ENCODE measurements at regions not wholly inside any gene's neighbourhood (a gene's known extent, or its start where the extent isn't known, plus 50 kb on each side); places are given as distances from the start of the nearest gene placed in this dataset.

DNA sequence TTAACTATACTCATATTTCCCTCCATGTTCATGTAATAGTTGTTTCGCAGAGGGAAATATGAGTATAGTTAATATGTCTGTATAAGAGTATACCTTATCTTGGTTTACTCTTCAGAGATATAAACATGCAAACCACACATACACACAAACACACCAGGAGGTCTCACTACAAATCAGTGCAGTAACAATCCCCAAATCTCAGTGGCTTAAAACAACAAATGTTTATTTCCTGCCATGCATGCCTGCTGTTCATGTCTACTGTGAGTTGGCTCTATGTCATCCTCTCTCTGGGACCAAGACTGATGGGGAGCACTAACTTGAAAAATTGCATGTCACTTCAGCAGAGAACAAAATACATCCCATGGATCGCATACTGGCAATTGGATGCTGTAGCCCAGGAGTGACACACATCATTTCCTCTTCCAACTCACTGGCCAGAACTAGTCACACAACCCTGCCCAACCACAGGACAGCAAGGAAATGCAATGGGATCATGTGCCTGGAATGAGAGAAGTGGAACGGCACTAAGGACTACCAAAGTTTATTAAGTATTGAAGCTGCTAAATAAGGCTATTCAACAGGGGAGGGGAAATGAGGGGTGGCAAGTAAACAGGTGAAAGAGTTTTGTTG, 89.0 kb upstream of the DTNBP1 start:
- no CpG with 5 or more reads among the region's 3 CpGs for WGBS, 2 donors (ENCODE audit: extremely low coverage in 2 of 2, insufficient read length in 2 of 2, insufficient replicate concordance in 1 of 2)
- H2BK15ac ChIP-seq (ENCODE audit: low read length) = no peak overlapping the region

DNA sequence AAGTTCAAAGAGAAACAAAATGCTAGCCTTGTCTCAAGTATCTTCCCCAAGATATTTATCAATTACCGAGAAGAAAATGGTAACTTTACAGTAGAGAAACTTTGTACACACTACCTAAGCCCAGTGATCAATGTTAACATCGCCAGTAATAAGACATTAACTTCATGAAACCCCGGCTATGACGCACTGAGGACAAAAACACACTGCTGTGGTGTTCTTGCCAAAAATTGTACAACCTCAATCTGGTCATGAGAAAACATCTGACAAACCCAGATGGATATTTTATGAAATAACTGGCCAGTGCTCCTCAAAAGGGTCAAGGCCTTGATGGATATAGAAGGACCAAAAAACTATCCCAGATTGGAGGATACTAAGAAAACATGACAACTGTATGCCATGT, 85.5 kb upstream of the DTNBP1 start:
- Histone ChIP-seq H4K91ac (ENCODE audit: low read depth, low read length, poor library complexity) (no peak overlapping the region), H2BK5ac (ENCODE audit: low read length) (no peak overlapping the region), H3K27ac (replicated peaks; ENCODE audit: low read length) (no peak overlapping the region), H3K79me1 (ENCODE audit: low read depth, low read length) (no peaks in the 10 kb centered on the region), H4K8ac (ENCODE audit: low read depth, low read length) (no peak overlapping the region), H3K4me3 (ENCODE audit: low read length in 2 of 2) (no peak overlapping the region), H3K9ac (ENCODE audit: low read depth, low read length, poor library complexity) (no peak overlapping the region), H3K14ac (ENCODE audit: low read length) (no peak overlapping the region), H3K4ac (ENCODE audit: low read length) (no peak overlapping the region), H3K9me3 (replicated peaks in 1 of 2; ENCODE audit: control insufficient read depth in 2 of 2, insufficient read depth in 1 of 2, low read depth in 1 of 2, low read length in 2 of 2) (no peaks in the 10 kb centered on the region), H3K27me3 (ENCODE audit: control insufficient read depth in 3 of 3, insufficient read depth in 3 of 3, low read depth in 1 of 3, low read length in 3 of 3) (peaks cover 0 to 3% (median 0%) of the 10 kb centered on the region in 3 experiments), H3K18ac (ENCODE audit: low read length) (no peak overlapping the region), H2BK15ac (ENCODE audit: low read length) (no peak overlapping the region), H3K36me3 (replicated peaks in 1 of 2; ENCODE audit: control insufficient read depth in 2 of 2, insufficient read depth in 2 of 2, low read length in 2 of 2) (no peaks in the 10 kb centered on the region), H2BK12ac (ENCODE audit: low read length) (no peak overlapping the region), H3K23ac (ENCODE audit: low read depth, low read length, poor library complexity) (no peak overlapping the region), H2BK120ac (ENCODE audit: low read depth, low read length) (no peak overlapping the region), H3K4me2 (ENCODE audit: insufficient read depth, low read length, poor library complexity, severe bottlenecking) (no peak overlapping the region), H3K4me1 (ENCODE audit: control insufficient read depth in 2 of 2, insufficient read depth in 1 of 2, low read depth in 1 of 2, low read length in 2 of 2) (no peaks in the 10 kb centered on the region), H2AFZ (ENCODE audit: low read length) (no peak overlapping the region), H2AK5ac (ENCODE audit: low read depth, low read length) (no peak overlapping the region)
- no CpG with 5 or more reads among the region's 4 CpGs for WGBS, 2 donors (ENCODE audit: extremely low coverage in 2 of 2, insufficient read length in 2 of 2, insufficient replicate concordance in 1 of 2)
- no peak for DNase-seq (ENCODE audit: low spot score)

More for the DNA sequence above, 89.0 kb upstream of the DTNBP1 start:
- H2AK5ac ChIP-seq (ENCODE audit: low read depth, low read length) = no peak overlapping the region
- no peak overlapping the region for H3K4me3 ChIP-seq (ENCODE audit: low read length in 2 of 2)
- peaks cover 0 to 1% of the 10 kb centered on the region in 2 donors for H3K4me1 ChIP-seq (ENCODE audit: control insufficient read depth in 2 of 2, insufficient read depth in 1 of 2, low read depth in 1 of 2, low read length in 2 of 2)
- no peak for DNase-seq (ENCODE audit: low spot score)
- no peak overlapping the region for H3K23ac ChIP-seq (ENCODE audit: low read depth, low read length, poor library complexity)
- H3K36me3 ChIP-seq (replicated peaks in 1 of 2; ENCODE audit: control insufficient read depth in 2 of 2, insufficient read depth in 2 of 2, low read length in 2 of 2) = no peaks in the 10 kb centered on the region
- H3K4me2 ChIP-seq (ENCODE audit: insufficient read depth, low read length, poor library complexity, severe bottlenecking) = no peak overlapping the region
- no peak overlapping the region for H4K91ac ChIP-seq (ENCODE audit: low read depth, low read length, poor library complexity)
- no peaks in the 10 kb centered on the region for H3K9me3 ChIP-seq (replicated peaks in 1 of 2; ENCODE audit: control insufficient read depth in 2 of 2, insufficient read depth in 1 of 2, low read depth in 1 of 2, low read length in 2 of 2)
- no peak overlapping the region for H3K27ac ChIP-seq (replicated peaks; ENCODE audit: low read length)
- no peak overlapping the region for H2BK12ac ChIP-seq (ENCODE audit: low read length)
- H2BK120ac ChIP-seq (ENCODE audit: low read depth, low read length) = no peak overlapping the region
- H2BK5ac ChIP-seq (ENCODE audit: low read length) = no peak overlapping the region
- H3K14ac ChIP-seq (ENCODE audit: low read length) = no peak overlapping the region
- no peak overlapping the region for H3K4ac ChIP-seq (ENCODE audit: low read length)
- no peaks in the 10 kb centered on the region for H3K79me1 ChIP-seq (ENCODE audit: low read depth, low read length)
- H2AFZ ChIP-seq (ENCODE audit: low read length) = no peak overlapping the region
- H3K27me3 ChIP-seq (ENCODE audit: control insufficient read depth in 3 of 3, insufficient read depth in 3 of 3, low read depth in 1 of 3, low read length in 3 of 3) = peaks cover 0 to 3% (median 0%) of the 10 kb centered on the region in 3 experiments
- no peak overlapping the region for H3K9ac ChIP-seq (ENCODE audit: low read depth, low read length, poor library complexity)
- peak overlapping the region; percentile 43 for H4K8ac ChIP-seq (ENCODE audit: low read depth, low read length)
- H3K18ac ChIP-seq (ENCODE audit: low read length) = no peak overlapping the region

DNA sequence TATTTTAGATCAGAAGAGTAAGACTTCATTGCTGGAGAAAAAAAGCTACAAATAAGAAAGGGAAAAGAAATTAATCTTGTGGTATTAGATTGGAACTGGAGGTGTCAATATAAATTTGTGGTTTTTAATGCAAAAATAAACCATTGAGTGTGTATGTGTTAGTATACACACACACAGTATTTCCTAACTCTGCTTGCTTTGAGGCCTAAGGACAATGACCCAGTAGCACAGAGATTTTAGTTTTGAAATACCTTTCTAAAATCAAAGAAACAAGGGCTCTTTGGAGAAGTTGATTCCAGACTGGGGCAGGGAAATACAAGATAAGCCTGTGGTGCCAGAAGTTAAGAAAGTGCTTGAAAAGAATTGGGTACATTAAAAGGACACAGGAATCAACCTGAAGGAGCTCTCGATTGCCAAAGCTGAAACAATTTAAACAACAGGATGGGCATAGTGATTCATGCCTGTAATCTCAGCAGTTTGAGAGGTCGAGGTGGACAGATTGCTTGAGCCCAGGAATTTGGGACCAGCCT, 84.6 kb upstream of the DTNBP1 start:
- no peak overlapping the region for H3K27ac ChIP-seq (replicated peaks; ENCODE audit: low read length)
- H3K4me3 ChIP-seq (ENCODE audit: low read length in 2 of 2) = no peak overlapping the region
- H3K4ac ChIP-seq (ENCODE audit: low read length) = no peak overlapping the region
- H3K18ac ChIP-seq (ENCODE audit: low read length) = no peak overlapping the region
- no peak overlapping the region for H2BK12ac ChIP-seq (ENCODE audit: low read length)
- DNase-seq (ENCODE audit: low spot score) = no peak
- H4K91ac ChIP-seq (ENCODE audit: low read depth, low read length, poor library complexity) = no peak overlapping the region
- H3K9me3 ChIP-seq (replicated peaks in 1 of 2; ENCODE audit: control insufficient read depth in 2 of 2, insufficient read depth in 1 of 2, low read depth in 1 of 2, low read length in 2 of 2) = no peaks in the 10 kb centered on the region
- H2AK5ac ChIP-seq (ENCODE audit: low read depth, low read length) = no peak overlapping the region
- H3K36me3 ChIP-seq (replicated peaks in 1 of 2; ENCODE audit: control insufficient read depth in 2 of 2, insufficient read depth in 2 of 2, low read length in 2 of 2) = no peaks in the 10 kb centered on the region
- H3K4me1 ChIP-seq (ENCODE audit: control insufficient read depth in 2 of 2, insufficient read depth in 1 of 2, low read depth in 1 of 2, low read length in 2 of 2) = no peaks in the 10 kb centered on the region
- H3K14ac ChIP-seq (ENCODE audit: low read length) = no peak overlapping the region
- no peak overlapping the region for H2AFZ ChIP-seq (ENCODE audit: low read length)
- H4K8ac ChIP-seq (ENCODE audit: low read depth, low read length) = no peak overlapping the region
- no peak overlapping the region for H2BK120ac ChIP-seq (ENCODE audit: low read depth, low read length)
- WGBS, 2 donors (ENCODE audit: extremely low coverage in 2 of 2, insufficient read length in 2 of 2, insufficient replicate concordance in 1 of 2) = no CpG with 5 or more reads among the region's 2 CpGs
- no peak overlapping the region for H3K23ac ChIP-seq (ENCODE audit: low read depth, low read length, poor library complexity)
- H2BK5ac ChIP-seq (ENCODE audit: low read length) = no peak overlapping the region
- H2BK15ac ChIP-seq (ENCODE audit: low read length) = no peak overlapping the region
- no peak overlapping the region for H3K4me2 ChIP-seq (ENCODE audit: insufficient read depth, low read length, poor library complexity, severe bottlenecking)
- H3K9ac ChIP-seq (ENCODE audit: low read depth, low read length, poor library complexity) = no peak overlapping the region
- H3K27me3 ChIP-seq (ENCODE audit: control insufficient read depth in 3 of 3, insufficient read depth in 3 of 3, low read depth in 1 of 3, low read length in 3 of 3) = peaks cover 0 to 3% (median 0%) of the 10 kb centered on the region in 3 experiments
- no peaks in the 10 kb centered on the region for H3K79me1 ChIP-seq (ENCODE audit: low read depth, low read length)

DNA sequence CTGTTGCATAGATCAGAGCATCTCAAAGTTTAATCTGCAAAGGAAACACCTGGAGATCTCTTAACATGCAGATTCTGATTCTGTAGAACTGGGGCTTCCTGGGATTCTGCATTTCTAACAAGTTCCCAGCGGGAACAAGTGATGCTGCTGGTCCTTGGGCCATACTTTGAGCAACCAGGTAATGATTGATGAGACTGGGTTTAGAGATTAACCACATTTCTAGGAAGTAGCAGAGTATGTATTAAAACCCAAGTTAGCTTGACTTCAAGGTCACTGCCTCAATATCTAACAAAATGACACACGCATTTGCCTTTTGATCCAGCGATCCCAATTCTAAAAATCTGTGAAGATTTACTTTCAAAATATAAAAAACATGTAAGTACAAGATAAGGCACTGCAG, 83.0 kb upstream of the DTNBP1 start:
- no peaks in the 10 kb centered on the region for H3K27me3 ChIP-seq (ENCODE audit: control insufficient read depth in 3 of 3, insufficient read depth in 3 of 3, low read depth in 1 of 3, low read length in 3 of 3)
- H3K23ac ChIP-seq (ENCODE audit: low read depth, low read length, poor library complexity) = no peak overlapping the region
- no peak overlapping the region for H3K18ac ChIP-seq (ENCODE audit: low read length)
- no peak overlapping the region for H3K9ac ChIP-seq (ENCODE audit: low read depth, low read length, poor library complexity)
- no peak overlapping the region for H2AFZ ChIP-seq (ENCODE audit: low read length)
- H2AK5ac ChIP-seq (ENCODE audit: low read depth, low read length) = no peak overlapping the region
- no peak overlapping the region for H3K4me3 ChIP-seq (ENCODE audit: low read length in 2 of 2)
- no peak overlapping the region for H3K14ac ChIP-seq (ENCODE audit: low read length)
- no peak overlapping the region for H2BK12ac ChIP-seq (ENCODE audit: low read length)
- DNase-seq (ENCODE audit: low spot score) = no peak
- H3K4me2 ChIP-seq (ENCODE audit: insufficient read depth, low read length, poor library complexity, severe bottlenecking) = no peak overlapping the region
- no peak overlapping the region for H3K27ac ChIP-seq (replicated peaks; ENCODE audit: low read length)
- H3K36me3 ChIP-seq (replicated peaks in 1 of 2; ENCODE audit: control insufficient read depth in 2 of 2, insufficient read depth in 2 of 2, low read length in 2 of 2) = no peaks in the 10 kb centered on the region
- WGBS, 2 donors (ENCODE audit: extremely low coverage in 2 of 2, insufficient read length in 2 of 2, insufficient replicate concordance in 1 of 2) = no CpG with 5 or more reads among the region's 3 CpGs
- no peaks in the 10 kb centered on the region for H3K79me1 ChIP-seq (ENCODE audit: low read depth, low read length)
- no peak overlapping the region for H2BK120ac ChIP-seq (ENCODE audit: low read depth, low read length)
- H2BK5ac ChIP-seq (ENCODE audit: low read length) = no peak overlapping the region
- no peak overlapping the region for H4K8ac ChIP-seq (ENCODE audit: low read depth, low read length)
- H3K4me1 ChIP-seq (ENCODE audit: control insufficient read depth in 2 of 2, insufficient read depth in 1 of 2, low read depth in 1 of 2, low read length in 2 of 2) = no peaks in the 10 kb centered on the region
- H4K91ac ChIP-seq (ENCODE audit: low read depth, low read length, poor library complexity) = no peak overlapping the region
- H3K4ac ChIP-seq (ENCODE audit: low read length) = no peak overlapping the region
- no peaks in the 10 kb centered on the region for H3K9me3 ChIP-seq (replicated peaks in 1 of 2; ENCODE audit: control insufficient read depth in 2 of 2, insufficient read depth in 1 of 2, low read depth in 1 of 2, low read length in 2 of 2)
- no peak overlapping the region for H2BK15ac ChIP-seq (ENCODE audit: low read length)
